B cell (primary cell): ENCODE measurements at regions not wholly inside any gene's neighbourhood (a gene's known extent, or its start where the extent isn't known, plus 50 kb on each side); places are given as distances from the start of the nearest gene placed in this dataset.

Experiments used
- ATAC-seq: fragments of 200-7000 bp; cut with Tn5 transposase; one replicate; pipeline ENCODE4 v1.10.0; 2021; ENCODE audit warnings: low read depth, mild to moderate bottlenecking, moderate number of reproducible peaks, moderate library complexity
- CTCF ChIA-PET: fragments of 350-600 bp; sonication (Branson Sonifier 250); formaldehyde crosslinking; loops from one replicate; lab custom pipeline; 2021; ENCODE audit warnings: antibody characterized with exemption, inconsistent platforms; lab: Charles Lee
- POLR2A ChIA-PET: fragments of 350-600 bp; sonication (Branson Sonifier 250); formaldehyde crosslinking; loops from one replicate; lab custom pipeline; 2021; ENCODE audit warnings: antibody characterized with exemption; lab: Charles Lee
- DNase-seq: peaks from one replicate; pipeline ENCODE4 v3.0.0; 2013
- H2AFZ ChIP-seq: 2 replicates; pipeline ENCODE4 v1.6.1; 2012; ENCODE audit warnings: mild to moderate bottlenecking, low read depth, low read length; ENCODE audit not compliant: insufficient read depth, poor library complexity, severe bottlenecking
- H3K27ac ChIP-seq, 2 donors: 1 replicate in 1 of 2; 2 replicates in 1 of 2; pipeline ENCODE4 v1.5.1; 2012 to 2013; ENCODE audit warnings: low read length in 2 of 2, mild to moderate bottlenecking in 2 of 2, moderate library complexity in 1 of 2
- H3K27me3 ChIP-seq, 4 experiments: fragments of 200-600 bp in 1 of 4; sonication (generic) in 1 of 4; replicated peaks in 1 of 4; 1 replicate in 2 of 4; 2 replicates in 2 of 4; pipeline versions ENCODE4 v1.6.1 to v1.7.0; 2013 to 2016; ENCODE audit warnings: low read length in 3 of 4, mild to moderate bottlenecking in 2 of 4, mixed read lengths in 1 of 4, moderate library complexity in 1 of 4; ENCODE audit not compliant: insufficient read depth in 4 of 4, control insufficient read depth in 3 of 4; ENCODE audit errors: control extremely low read depth in 1 of 4
- H3K36me3 ChIP-seq, 2 experiments: replicated peaks in 1 of 2; 1 replicate in 1 of 2; 2 replicates in 1 of 2; pipeline versions ENCODE4 v1.6.1 to v1.7.1; 2013; ENCODE audit warnings: low read length in 1 of 2; ENCODE audit not compliant: insufficient read depth in 2 of 2, control insufficient read depth in 1 of 2; ENCODE audit errors: control extremely low read depth in 1 of 2, extremely low read depth in 1 of 2
- H3K4me1 ChIP-seq, 2 donors: fragments of 200-600 bp in 1 of 2; sonication (generic) in 1 of 2; 1 replicate in 1 of 2; 2 replicates in 1 of 2; pipeline versions ENCODE4 v1.5.1 to v1.6.1; 2013 to 2017; ENCODE audit warnings: low read length in 2 of 2; ENCODE audit not compliant: control insufficient read depth in 2 of 2, insufficient read depth in 2 of 2
- H3K4me2 ChIP-seq: replicated peaks from 2 replicates; pipeline ENCODE3; 2012; ENCODE audit warnings: mild to moderate bottlenecking, low read depth, low read length; ENCODE audit not compliant: poor library complexity, severe bottlenecking
- H3K4me3 ChIP-seq, 5 experiments: fragments of 200-600 bp in 1 of 5; sonication (generic) in 1 of 5; 1 replicate in 3 of 5; 2 replicates in 2 of 5; pipeline versions ENCODE4 v1.5.1 to v1.7.0; 2011 to 2016; ENCODE audit warnings: low read length in 4 of 5, mild to moderate bottlenecking in 4 of 5, low read depth in 2 of 5, control low read depth in 1 of 5, moderate library complexity in 1 of 5; ENCODE audit not compliant: insufficient read depth in 1 of 5; ENCODE audit errors: control extremely low read depth in 1 of 5, extremely low read depth in 1 of 5
- H3K79me2 ChIP-seq: fragments of 200-600 bp; sonication (generic); one replicate; pipeline ENCODE4 v1.6.0; 2016; ENCODE audit warnings: low read length; ENCODE audit not compliant: control insufficient read depth, insufficient read depth
- H3K9ac ChIP-seq: fragments of 200-600 bp; sonication (generic); 2 replicates; pipeline ENCODE4 v1.6.1; 2017; ENCODE audit warnings: mild to moderate bottlenecking, low read length, moderate library complexity
- H3K9me3 ChIP-seq, 3 donors: one replicate each; pipeline versions ENCODE4 v1.6.1 to v1.7.1; 2013; ENCODE audit warnings: low read length in 2 of 3; ENCODE audit not compliant: control insufficient read depth in 2 of 3, insufficient read depth in 1 of 3; ENCODE audit errors: control extremely low read depth in 1 of 3
- H4K20me1 ChIP-seq: 2 replicates; pipeline ENCODE4 v1.6.0; 2012; ENCODE audit warnings: mild to moderate bottlenecking, low read length; ENCODE audit not compliant: insufficient read depth, control insufficient read depth, poor library complexity, severe bottlenecking
- H3K27ac Mint-ChIP-seq: one replicate; pipeline ENCODE4 v1.8.0; 2021; ENCODE audit warnings: mixed read lengths
- H3K27me3 Mint-ChIP-seq: one replicate; pipeline ENCODE4 v1.8.0; 2021; ENCODE audit warnings: mixed read lengths
- H3K4me1 Mint-ChIP-seq: one replicate; pipeline ENCODE4 v1.8.0; 2021; ENCODE audit warnings: mixed read lengths
- H3K4me3 Mint-ChIP-seq: one replicate; pipeline ENCODE4 v1.8.0; 2021; ENCODE audit warnings: mixed read lengths
- H3K9me3 Mint-ChIP-seq: one replicate; pipeline ENCODE4 v1.8.0; 2022; ENCODE audit warnings: mixed read lengths; ENCODE audit not compliant: insufficient read depth
- EZH2 ChIP-seq: IDR thresholded peaks from 2 replicates; pipeline ENCODE4 v1.6.1; 2012; ENCODE audit warnings: borderline replicate concordance, low read depth, mild to moderate bottlenecking, moderate library complexity, low read length; ENCODE audit not compliant: insufficient read depth, poor library complexity, severe bottlenecking
- WGBS: methylation state at CpG from one replicate; pipeline ENCODE4 v1.1.5; 2013; ENCODE audit warnings: missing lambda C conversion rate; ENCODE audit not compliant: insufficient coverage; 5-methylcytosine and 5-hydroxymethylcytosine counted together
- intact Hi-C: fragments of 100-400 bp; cut with micrococcal nuclease; formaldehyde crosslinking; loops from one replicate; pipeline ENCODE4 v1.10.0; 2022
- TF ChIP-seq, protein P1 (sequence below): fragments of 200-600 bp; IDR thresholded peaks from one replicate; pipeline ENCODE4 v1.8.0; 2022; ENCODE audit warnings: antibody characterized with exemption, mild to moderate bottlenecking

DNA sequence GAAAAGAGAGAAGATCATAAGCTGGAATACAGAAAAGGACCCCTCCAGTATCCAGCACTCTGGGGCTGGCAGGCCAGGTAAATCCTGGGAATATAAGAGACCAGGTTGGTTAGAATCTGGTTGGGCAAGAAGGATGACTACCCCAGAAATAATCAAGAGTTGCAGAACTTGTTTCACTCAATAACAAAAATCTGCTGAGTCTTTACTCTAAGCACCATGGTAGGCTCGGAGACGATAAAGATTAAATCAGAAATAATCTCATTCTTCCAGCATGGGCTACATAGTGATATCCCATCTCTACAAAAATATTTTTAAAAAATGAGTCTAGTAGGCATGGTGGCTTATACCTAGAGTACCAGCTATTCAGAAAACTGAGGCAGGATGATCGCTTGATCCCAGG is 138.0 kb upstream of the KCNJ16 start:
- Mint-ChIP-seq H3K27ac (no peak overlapping the region), H3K4me3 (no peak overlapping the region), H3K27me3 (no peaks in the 10 kb centered on the region), H3K4me1 (no peaks in the 10 kb centered on the region), H3K9me3 (no peaks in the 10 kb centered on the region)
- no peak overlapping the region for H3K27ac ChIP-seq
- no peaks in the 10 kb centered on the region for H3K79me2 ChIP-seq
- TF ChIP-seq, protein P1, sequence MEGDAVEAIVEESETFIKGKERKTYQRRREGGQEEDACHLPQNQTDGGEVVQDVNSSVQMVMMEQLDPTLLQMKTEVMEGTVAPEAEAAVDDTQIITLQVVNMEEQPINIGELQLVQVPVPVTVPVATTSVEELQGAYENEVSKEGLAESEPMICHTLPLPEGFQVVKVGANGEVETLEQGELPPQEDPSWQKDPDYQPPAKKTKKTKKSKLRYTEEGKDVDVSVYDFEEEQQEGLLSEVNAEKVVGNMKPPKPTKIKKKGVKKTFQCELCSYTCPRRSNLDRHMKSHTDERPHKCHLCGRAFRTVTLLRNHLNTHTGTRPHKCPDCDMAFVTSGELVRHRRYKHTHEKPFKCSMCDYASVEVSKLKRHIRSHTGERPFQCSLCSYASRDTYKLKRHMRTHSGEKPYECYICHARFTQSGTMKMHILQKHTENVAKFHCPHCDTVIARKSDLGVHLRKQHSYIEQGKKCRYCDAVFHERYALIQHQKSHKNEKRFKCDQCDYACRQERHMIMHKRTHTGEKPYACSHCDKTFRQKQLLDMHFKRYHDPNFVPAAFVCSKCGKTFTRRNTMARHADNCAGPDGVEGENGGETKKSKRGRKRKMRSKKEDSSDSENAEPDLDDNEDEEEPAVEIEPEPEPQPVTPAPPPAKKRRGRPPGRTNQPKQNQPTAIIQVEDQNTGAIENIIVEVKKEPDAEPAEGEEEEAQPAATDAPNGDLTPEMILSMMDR = no peak
- no peak for TF ChIP-seq EZH2
- H3K27me3 ChIP-seq = no peaks in the 10 kb centered on the region
- H3K4me3 ChIP-seq = no peak overlapping the region
- no peak for ATAC-seq
- ChIA-PET POLR2A (no interaction called here), CTCF (no interaction called here)
- intact Hi-C loops = no loop called here
- H3K9me3 ChIP-seq = no peaks in the 10 kb centered on the region
- H3K4me1 ChIP-seq = no peaks in the 10 kb centered on the region
- H4K20me1 ChIP-seq = no peaks in the 10 kb centered on the region
- H3K36me3 ChIP-seq = no peaks in the 10 kb centered on the region
- whole genome bisulfite sequencing = no CpG with 5 or more reads among the region's 3 CpGs
- DNase-seq = no peak
- no peak overlapping the region for H3K4me2 ChIP-seq
- no peak overlapping the region for H3K9ac ChIP-seq
- H2AFZ ChIP-seq = no peak overlapping the region

- ATAC-seq (no peak), DNase-seq (no peak)
- no peaks in the 10 kb centered on the region for H3K4me1 Mint-ChIP-seq
- H3K9me3 Mint-ChIP-seq = no peaks in the 10 kb centered on the region
- Histone ChIP-seq H3K4me2 (no peak overlapping the region), H3K9ac (no peak overlapping the region), H3K4me1 (no peaks in the 10 kb centered on the region), H3K27me3 (no peaks in the 10 kb centered on the region), H3K36me3 (no peaks in the 10 kb centered on the region), H4K20me1 (no peaks in the 10 kb centered on the region), H3K9me3 (no peaks in the 10 kb centered on the region), H3K27ac (no peak overlapping the region), H2AFZ (no peak overlapping the region), H3K4me3 (no peak overlapping the region), H3K79me2 (no peaks in the 10 kb centered on the region)
- no peak overlapping the region for H3K4me3 Mint-ChIP-seq
- no peak overlapping the region for H3K27ac Mint-ChIP-seq
- no peak for TF ChIP-seq EZH2
- TF ChIP-seq, protein P1 = no peak
- ChIA-PET CTCF (no interaction called here), POLR2A (no interaction called here)
- no peaks in the 10 kb centered on the region for H3K27me3 Mint-ChIP-seq
- intact Hi-C loops = no loop called here
These were observed 132.0 kb upstream of the KCNJ16 start for GRCh38 chr17:69943058-69943457.
